CD4-positive, alpha-beta T cell treated with Interleukin-6 at 100 ng/mL for 8 hours (primary cell): ENCODE measurements at regions not wholly inside any gene's neighbourhood (a gene's known extent, or its start where the extent isn't known, plus 50 kb on each side); places are given as distances from the start of the nearest gene placed in this dataset.

Source experiments
- DNase-seq: peaks from one replicate; pipeline ENCODE4 v3.0.0-alpha.2; 2020; ENCODE audit warnings: mixed read lengths, low spot score

DNA sequence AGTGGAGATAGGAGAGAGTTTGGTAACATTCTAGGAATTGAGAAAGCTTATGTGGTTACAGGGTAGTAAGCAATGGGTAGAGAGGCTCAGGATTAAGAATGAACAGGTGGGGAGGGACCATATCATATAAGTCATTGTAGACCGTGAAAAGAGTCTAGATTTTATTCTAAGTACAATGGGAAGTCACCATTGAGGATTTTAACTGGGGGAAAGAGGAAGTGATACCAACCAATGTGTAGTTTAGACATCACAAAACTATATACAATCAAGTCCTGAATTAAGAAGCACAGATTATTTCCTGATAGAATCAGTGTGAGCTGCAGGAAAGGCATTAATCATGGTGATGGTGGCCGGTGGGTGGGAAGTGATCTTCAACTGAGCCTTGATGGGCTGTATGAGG is 178.3 kb upstream of the ZIC3 start:
- no peak for DNase-seq

DNA sequence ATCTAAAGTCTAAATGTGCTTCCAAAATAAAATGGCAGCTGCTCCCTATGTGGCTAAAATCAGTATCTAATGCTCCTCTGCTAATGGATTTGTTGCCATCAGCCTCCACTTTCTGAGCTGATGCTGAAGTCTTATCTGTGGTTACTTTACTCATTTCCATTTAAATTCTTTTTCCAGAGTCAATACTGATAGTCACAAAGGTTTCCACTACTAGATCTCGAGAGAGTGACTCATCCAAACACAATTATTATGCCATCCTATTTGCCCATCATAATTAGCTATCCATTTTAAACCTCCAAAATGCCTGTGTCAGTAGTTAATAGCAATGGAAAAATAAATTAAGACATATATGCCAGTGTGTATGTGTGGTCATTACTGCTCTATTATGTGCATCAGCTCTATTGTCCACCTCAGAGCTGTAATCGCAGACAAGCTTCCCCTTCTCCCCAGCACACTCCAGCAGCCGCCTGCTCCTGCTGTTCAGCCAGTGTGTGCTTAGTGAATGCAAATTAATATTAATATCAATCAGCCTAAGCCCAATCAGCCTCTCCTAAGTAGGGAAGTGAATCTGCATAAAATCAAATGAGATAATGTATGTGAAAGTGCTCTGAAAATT is 199.8 kb upstream of the ZIC3 start:
- no peak for DNase-seq

DNA sequence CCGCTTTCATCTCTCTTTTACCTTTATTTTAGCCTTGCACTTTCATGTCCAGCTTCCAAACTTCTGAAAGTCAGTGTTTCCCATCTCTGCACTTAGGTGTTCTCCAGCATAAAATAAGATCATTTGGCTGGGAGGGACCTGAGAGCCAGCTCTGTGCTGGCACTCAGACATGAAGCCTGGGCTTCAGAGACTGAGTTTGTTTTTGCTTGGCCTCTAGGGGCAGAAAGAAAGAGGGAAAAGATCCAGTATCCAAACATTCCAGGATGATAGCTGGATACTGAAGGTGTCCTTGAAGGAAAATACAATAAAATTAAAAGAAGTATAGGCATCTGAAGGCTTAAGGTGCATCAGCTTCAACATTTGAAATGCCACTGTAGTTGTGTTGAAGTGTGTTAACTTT is 202.4 kb upstream of the ZIC3 start:
- DNase-seq: no peak

DNA sequence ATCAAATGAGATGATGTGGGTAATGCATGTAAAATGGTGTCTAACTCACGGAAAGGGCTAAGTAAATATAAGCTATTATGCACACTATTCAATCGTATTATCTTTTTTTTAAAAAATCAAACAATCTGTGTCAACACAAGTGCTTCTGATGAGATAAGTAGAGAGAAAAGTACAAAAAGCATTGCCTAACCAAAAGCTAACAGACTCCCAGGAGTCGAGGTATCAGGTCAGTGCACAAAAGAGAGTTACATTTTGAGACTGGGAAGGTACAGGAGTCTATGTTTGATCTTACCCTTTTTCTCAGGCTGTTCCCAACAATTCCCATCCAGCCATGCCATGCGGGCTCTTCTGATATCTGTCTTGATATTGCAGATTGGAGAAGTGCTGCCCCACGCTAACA is 203.3 kb upstream of the ZIC3 start:
- DNase-seq: no peak

DNA sequence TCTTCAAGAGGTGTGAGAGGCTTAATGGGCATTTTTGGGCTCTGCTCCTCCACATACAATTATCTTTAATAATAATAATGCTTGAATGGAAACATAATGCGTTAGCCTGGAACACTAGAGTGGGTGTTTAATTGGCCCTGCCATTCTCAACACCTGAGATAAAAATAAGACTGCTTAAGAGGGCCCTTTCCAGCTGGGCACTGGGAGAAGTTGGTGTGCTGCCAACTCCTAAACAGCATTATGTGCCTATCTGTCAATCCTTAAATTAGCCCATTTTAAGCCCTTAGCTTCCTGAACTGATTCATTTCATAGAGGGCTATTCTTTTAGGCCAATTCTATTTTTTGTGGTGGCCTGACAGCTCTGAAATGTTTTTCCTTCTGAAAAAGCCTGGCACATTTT is 211.1 kb upstream of the ZIC3 start:
- no peak for DNase-seq

DNA sequence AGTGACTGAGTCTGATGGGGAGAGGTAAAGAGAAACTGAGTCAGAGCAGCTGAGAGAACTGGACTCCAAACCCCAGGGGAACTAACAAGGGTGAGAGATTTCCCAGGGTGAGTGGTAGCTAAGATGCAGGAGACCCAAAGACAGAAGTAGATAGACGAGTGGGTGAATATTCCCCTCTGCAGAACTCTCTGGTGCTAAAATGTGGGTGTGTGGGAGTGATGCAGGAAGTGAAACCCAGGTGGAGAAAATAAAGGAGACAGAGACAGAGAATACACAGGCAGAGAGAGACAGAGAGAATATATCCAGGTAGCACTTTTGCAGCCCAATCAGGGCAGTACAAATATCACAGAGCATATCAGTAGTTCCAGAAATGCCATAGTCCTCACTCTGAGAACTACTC is 212.5 kb upstream of the ZIC3 start:
- no peak for DNase-seq

DNA sequence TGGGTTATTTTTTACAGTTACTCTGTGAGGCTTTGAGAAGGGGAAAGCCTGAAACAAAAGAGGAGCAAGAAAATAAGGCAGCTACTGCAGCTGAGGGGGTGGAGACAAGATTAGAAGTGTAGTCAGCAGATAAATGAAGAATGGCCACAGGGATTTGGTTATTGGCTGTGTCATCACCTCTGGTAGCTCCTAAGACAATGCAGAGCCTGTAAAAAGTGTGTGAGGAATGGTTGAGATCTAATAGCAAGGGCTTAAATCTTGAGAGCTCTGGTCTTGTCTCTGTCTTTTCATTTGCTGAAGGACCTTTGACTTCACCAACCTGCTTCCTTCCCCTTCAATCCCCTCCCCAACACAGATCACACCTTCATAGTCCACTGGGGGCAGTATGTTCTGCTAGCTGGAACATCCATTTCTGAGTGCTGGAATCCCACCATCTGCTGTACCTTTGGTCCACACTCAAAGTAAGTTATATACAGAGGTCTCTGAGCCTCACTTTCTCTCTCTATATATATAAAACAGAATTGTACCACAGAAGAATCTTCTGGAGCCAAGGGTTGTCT is 213.7 kb upstream of the ZIC3 start:
- no peak for DNase-seq

DNA sequence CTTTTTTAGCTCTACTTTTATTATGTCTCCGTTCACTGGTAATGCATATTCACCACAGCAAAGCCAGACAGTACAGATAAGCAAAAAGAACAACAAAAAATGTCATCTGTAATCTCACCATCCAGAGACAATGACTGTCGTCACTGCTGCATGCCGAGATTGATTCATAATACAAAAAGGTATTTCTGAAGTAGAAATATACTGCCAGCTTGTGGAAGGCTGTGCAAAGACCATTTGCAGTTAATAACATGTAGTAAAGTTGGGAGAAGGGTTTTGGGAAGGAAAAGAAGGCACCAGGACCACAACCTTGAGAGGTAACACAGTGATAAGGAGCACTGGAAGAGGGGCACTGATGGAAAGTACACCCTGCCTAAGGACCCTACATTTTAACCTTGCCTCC is 223.0 kb upstream of the ZIC3 start:
- DNase-seq: no peak

DNA sequence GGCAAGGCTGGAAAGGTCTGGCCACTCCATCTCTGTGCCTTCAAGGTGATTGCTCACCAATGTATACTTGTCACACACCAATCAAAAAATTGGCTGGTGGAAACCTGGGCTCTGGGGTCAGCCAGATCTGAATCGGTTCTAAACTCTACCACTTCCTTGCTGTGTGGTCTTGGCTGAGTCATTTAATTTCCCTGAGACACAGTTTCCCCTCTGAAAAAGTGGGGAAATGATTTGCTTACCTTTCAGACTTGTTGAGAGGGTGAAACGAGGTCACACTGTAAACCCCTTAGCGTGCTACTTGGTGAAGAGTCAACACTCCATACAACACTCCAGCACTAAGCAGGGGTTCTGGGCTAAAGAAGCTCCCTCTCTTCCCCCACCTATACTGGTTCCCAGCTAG is 252.3 kb upstream of the ZIC3 start:
- no peak for DNase-seq

DNA sequence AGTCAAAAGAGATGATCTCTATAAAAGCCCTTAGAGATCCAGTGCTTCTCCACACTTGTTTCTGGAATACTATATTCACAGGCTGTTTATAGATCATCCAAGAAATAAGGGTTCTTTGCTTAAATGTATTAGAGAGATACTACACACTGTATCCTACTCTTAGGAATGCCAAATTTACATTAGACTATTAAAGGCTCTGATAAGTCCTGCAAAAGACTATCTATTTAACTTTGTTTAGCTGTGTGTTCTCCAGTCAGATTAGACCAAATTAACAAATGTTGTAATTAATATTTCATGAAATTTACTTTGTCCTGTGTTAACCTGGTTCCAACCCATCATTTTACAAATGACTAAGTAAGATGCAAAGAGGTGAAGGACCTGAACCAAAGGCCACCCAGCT is 260.5 kb upstream of the ZIC3 start:
- DNase-seq: no peak

DNA sequence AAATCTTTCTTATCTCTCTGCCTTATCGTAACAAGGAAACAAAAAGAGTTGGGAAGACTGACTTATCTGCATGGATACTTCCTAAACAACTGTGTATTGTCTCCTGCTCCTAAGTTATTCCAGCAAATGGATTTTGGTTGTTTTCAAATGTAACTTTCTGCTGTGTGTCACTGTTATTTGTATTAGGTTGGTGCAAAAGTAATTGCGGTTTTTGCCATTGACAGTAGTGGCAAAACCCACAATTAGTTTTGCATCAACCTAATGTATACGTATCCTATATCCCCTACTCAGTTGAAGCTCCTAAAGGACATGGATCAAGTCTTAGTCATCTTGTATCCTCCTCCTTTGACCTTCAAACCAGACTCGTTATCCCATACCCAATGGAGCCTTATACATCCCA is 263.4 kb upstream of the GPR101 start:
- DNase-seq: no peak

DNA sequence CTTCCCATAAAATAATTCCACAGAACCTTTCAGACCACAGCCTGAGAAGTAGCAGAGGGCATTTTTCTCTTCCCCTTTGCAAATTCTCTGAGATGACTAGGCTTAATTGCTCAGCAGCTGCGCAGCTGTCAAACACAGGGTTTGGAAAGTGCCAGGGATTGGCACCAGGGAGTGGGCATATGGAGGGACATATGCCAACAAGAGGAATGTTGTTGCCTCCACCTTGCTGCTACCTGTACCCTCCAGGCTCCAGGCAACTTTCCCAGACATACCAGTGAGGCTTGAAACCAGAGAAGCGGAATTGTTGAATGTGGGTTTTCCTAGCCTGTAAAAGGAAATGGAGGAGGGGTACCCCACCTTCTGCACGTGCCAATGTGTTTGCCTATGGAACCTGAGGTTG is 256.2 kb upstream of the GPR101 start:
- DNase-seq: no peak

DNA sequence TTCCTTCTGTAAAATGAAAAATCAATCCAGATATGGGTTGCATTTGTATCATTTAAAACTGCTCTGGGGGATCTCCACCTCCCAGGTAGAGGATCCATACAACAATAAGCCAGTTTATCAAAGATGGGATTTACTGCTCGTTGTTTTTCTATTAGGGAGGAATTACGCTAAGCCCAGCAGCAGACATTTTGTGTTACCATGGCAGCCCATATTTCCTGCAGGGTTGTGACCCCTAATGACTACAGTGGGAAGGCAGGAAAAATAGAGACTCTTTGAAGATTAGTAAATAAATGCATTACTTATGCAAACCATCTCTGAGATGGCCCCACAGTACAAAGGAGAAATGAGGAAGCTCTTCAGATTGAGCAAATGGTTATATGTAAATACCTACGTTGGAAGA is 253.4 kb upstream of the GPR101 start:
- DNase-seq: no peak

DNA sequence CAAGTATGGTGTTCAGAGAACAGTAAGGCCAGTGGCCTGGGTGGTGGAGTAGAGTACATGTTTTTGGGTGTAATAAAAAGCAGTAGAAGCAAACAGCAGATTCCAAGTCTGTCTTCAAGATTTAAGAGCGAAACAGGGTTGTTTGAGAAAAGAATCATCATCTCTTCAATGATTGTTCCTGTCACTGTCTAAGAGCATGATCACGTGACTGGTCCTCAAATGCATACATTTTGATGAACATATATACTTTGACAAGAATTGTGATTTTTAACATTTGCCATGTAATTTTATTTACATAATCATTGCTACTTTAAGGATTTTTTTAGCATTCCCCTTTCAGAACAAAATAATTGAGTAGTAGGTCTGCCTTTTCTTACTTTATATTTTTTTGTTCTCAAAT is 252.6 kb upstream of the GPR101 start:
- no peak for DNase-seq

DNA sequence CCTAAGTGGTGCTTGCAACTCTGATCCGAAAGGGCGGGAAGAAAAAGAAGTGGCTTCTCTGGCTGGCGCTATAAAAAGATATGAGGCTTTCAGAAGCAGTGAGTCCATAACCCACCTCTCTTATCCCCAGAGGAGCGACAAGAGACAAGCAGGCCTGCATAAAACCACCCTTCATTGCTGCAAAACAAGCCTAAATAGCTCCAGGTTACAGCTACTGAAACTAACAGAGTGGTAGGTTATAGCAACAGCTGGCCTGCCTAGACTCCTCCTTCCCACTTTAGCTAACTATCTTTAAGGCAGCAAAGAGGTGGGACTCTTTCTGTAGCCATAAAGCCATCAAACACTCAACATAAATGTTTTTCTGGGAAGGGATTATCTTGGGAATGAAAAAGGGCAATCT is 245.0 kb upstream of the GPR101 start:
- DNase-seq: no peak

DNA sequence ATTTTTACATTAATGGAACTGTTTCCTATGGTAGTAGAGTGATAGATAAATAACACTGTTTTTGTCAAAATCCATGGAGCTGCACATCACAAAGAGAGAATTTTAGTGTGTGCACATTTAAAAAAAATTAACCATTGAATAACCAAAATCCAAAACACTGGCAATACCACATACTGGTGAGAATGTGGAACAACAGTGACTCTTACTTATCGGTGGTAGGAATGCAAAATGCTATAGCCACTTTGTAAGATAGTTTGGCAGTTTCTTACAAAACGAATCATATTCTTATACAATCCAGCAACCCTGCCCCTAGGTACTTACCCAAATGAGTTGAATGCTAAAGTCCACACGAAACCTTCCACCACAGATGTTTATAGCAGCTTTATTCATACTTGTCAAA is 229.6 kb upstream of the GPR101 start:
- no peak for DNase-seq

DNA sequence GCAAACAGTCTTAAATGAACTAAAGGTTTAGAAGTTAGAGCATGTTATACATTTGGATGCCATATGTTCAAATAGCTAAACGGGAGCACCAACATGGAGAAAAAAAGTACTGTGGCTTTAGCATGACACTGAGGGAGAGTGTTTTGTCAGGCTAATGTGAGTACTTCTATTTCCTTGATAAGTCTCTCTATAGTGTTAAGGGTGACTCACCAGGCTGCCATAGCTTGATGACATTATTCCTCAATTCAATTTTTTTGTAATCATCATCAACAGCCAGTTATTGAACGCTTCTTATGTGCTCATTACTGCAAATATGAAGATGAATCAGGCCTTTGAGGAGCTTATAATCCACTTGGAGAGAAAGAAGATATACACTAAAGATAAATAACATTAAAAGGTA is 211.4 kb upstream of the GPR101 start:
- DNase-seq: no peak

DNA sequence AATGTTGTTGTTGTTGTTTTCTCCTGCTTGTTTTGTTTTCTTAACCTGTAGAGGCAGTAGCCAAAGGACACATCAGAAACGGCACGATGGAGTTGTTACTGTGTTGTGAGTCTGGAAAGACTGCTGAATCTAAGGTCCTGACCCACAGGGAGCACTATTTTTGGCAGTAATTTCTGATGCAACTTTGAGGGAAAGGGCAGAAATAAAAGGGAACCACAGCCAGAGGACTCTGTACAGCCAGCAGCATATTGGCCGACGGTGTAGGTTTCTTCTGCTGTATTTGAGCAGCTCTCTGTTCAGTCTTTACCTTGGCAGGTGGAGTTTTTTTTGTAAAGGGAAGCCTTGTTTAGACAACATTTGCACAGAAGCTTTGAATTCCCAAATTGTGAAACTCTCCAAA is 203.0 kb upstream of the GPR101 start:
- no peak for DNase-seq

DNA sequence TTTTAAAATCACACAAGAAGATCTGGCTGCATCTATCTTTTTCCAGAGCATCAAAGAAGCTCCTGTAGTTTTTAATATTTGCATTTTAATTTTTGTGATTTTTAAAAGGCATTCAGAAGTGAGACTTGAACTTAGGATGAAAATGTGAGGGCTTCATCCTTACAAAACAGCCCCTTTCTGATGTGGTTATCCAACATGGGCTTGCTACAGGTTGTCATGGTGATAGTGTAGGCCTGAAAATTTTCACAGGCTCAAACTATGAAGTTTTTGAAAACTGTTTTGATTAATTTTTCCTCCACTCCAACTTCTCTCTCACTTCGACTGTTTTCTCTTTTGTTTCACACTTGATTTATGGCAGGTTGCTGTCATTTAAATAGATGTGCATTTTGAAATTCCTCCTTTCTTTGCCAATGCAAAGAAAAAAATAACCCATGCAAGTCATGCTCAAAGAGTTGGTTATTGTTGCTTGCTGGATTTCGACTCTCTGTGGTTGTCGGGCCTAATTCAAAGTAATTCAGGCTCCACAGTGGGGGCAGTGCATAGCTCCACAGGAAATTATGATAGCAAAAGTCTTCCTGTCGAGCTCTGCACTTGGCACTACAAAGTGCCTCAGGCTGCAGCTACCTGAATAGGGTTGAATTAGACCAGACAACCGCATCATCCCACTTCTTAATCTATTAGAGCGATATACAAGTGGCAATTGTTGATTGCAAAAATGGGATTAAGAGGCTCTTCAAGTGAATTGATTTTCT is 201.0 kb upstream of the GPR101 start:
- DNase-seq: peak; percentile 35

DNA sequence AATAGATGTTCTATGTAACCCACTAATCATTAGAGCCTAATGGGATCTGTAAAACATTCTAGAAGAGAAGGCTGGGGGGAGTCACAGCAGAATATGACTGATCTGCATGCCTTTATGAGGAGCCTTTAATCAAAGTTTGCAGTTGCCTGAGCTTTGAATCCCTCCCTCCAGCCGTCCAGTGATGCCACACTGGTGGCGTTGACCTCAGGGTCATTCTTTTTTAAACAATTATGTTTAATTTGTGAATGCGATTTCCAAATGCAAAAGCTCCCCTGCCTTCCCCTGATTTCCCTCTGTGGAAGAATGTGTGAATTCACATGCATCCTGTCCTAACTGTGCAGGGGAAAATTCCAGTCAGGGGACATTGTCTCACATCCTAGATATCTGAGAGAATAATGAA is 199.7 kb upstream of the GPR101 start:
- DNase-seq: no peak

DNA sequence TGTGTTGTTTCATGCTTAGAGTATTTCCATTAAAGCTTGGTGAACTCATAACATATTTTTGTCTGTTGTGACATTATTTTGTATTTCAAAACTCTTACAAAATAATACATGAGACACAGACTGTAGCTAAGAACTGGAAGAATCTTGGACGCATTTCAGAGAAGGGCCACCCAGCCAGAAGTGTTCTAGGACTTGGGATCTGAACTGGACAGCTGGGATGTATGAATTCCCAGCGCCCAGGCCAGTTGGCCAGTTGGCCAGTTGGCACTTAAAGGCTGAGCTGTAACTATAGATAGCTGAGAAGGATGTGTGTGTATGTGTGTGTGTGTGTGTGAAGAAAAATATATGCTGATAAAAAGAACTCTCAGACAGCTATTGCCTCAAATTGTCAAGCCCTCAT is 193.4 kb upstream of the GPR101 start:
- no peak for DNase-seq

DNA sequence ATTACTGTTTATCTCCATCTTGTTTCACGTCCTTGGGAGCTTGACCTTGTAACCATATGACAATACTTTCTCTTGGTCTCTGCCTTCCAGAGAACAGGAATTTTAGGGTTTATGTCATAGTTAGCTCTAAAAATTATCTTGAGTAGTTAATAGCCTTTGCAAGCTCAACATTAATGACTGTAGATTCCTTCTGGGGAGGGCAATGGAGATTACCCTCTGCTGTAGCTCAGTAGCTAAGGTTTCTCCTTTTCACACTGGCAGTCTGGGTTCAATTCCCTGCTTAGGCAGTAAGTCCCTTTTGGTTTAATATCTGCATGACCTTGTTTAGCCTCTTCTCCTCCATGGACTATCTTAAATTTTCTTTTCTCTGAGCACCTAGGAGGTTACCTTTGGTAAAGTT is 181.7 kb upstream of the GPR101 start:
- DNase-seq: no peak

DNA sequence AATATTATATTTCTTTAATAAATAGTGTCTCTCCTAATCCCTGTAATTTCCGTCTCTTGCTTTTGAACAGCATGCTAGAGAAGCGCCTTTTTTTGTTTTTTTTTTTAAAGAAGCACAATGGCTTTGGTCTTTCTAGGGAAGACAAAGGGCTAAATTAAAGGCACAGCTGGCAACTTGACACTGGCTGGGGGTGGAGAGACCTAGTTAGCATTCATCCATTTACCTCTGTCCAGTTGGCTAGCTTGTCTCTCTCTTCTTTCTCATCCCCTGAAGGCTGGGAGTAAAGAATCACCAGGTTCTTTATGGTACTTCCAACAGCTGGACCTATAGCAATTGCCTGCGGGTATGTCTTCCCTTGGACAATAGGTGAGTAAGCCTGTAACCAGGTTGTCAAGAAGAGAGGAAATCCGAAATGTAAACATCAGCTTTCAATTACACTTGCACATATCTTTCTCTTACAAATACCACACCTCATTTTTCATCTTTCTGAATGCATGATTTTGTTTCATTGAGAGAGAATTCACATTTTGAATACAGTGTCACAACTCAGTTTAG is 178.4 kb upstream of the GPR101 start:
- no peak for DNase-seq

DNA sequence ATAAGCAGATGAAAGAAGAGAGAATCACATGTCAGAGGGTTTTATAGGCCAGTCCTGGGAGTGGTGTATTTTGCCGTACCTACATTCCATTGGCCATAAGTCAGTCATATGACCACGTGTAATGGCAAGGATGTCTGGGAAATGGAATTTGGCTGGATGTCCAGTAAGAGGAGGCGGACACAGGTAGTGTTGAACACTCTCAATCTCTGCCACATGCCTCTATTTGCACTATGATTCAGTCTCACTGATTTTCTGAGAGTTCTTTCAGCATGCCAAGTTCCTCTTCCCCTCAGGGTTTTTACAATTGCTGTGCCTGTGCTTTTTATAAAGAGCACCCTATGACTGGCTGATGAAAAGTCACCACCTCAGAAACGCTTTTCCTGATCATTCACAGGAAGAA is 164.2 kb upstream of the GPR101 start:
- no peak for DNase-seq
